A673 (cell line): ENCODE measurements at regions not wholly inside any gene's neighbourhood (a gene's known extent, or its start where the extent isn't known, plus 50 kb on each side); places are given as distances from the start of the nearest gene placed in this dataset.

Source experiments
- BruUV-seq: library from RNA; stranded (reverse); fragments of 400-500 nt; replicated peaks from 2 replicates; lab custom pipeline; 2021; lab: Mats Ljungman, UMichigan
- CTCF ChIA-PET: fragments of 300-600 bp; sonication (Branson Sonifier 250); formaldehyde crosslinking; loops from one replicate; lab custom pipeline; 2022; ENCODE audit warnings: antibody characterized with exemption; lab: Charles Lee
- POLR2A ChIA-PET: fragments of 300-600 bp; sonication (Branson Sonifier 250); formaldehyde crosslinking; loops from one replicate; lab custom pipeline; 2022; ENCODE audit warnings: antibody characterized with exemption; ENCODE audit not compliant: low non-redundant PET; lab: Charles Lee
- DNase-seq: peaks from one replicate; pipeline ENCODE4 v3.0.0-alpha.2; 2015; ENCODE audit warnings: low spot score
- H3K27ac ChIP-seq: fragments of 200-600 bp; sonication (generic); 2 replicates; pipeline ENCODE4 v1.5.1; 2016; ENCODE audit warnings: mixed run types, low read depth, mild to moderate bottlenecking, mixed read lengths, antibody characterized with exemption, low read length; ENCODE audit not compliant: poor library complexity, severe bottlenecking
- H3K27me3 ChIP-seq: fragments of 200-600 bp; sonication (generic); replicated peaks from 2 replicates; pipeline ENCODE4 v1.6.1; 2017; ENCODE audit warnings: mixed run types, low read depth, mild to moderate bottlenecking, mixed read lengths, antibody characterized with exemption, low read length; ENCODE audit not compliant: insufficient read depth, poor library complexity
- H3K36me3 ChIP-seq: fragments of 200-600 bp; sonication (generic); 2 replicates; pipeline ENCODE4 v1.6.1; 2016; ENCODE audit warnings: mixed run types, mild to moderate bottlenecking, mixed read lengths, antibody characterized with exemption, low read length; ENCODE audit not compliant: insufficient read depth, poor library complexity, severe bottlenecking
- H3K4me1 ChIP-seq: fragments of 200-600 bp; sonication (generic); 2 replicates; pipeline ENCODE4 v1.6.1; 2017; ENCODE audit warnings: mixed run types, mild to moderate bottlenecking, mixed read lengths, antibody characterized with exemption, low read length; ENCODE audit not compliant: insufficient read depth, poor library complexity, severe bottlenecking
- H3K4me3 ChIP-seq: fragments of 200-600 bp; sonication (generic); 2 replicates; pipeline ENCODE4 v1.5.1; 2016; ENCODE audit warnings: low read depth, mixed run types, mild to moderate bottlenecking, mixed read lengths, low read length; ENCODE audit not compliant: poor library complexity, severe bottlenecking
- H3K9me3 ChIP-seq: fragments of 200-600 bp; sonication (generic); 2 replicates; pipeline ENCODE4 v1.6.1; 2016; ENCODE audit warnings: mixed run types, low read depth, mild to moderate bottlenecking, mixed read lengths, antibody characterized with exemption, low read length; ENCODE audit not compliant: poor library complexity, severe bottlenecking
- EZH2 ChIP-seq: fragments of 200-600 bp; sonication (generic); IDR thresholded peaks from 2 replicates; pipeline ENCODE4 v1.6.1; 2017; ENCODE audit warnings: borderline replicate concordance, low read depth, mild to moderate bottlenecking, mixed read lengths, antibody characterized with exemption, low read length; ENCODE audit not compliant: poor library complexity, severe bottlenecking
- intact Hi-C: fragments of 100-400 bp; cut with micrococcal nuclease; formaldehyde crosslinking; loops from one replicate; pipeline ENCODE4 v1.10.0; 2022; ENCODE audit not compliant: unreplicated experiment
- TF ChIP-seq, protein P1 (sequence below): fragments of 300-800, 200-600 bp; sonication (generic); conservative IDR thresholded peaks from 2 replicates; pipeline ENCODE4 v1.5.1; 2017; ENCODE audit warnings: low read depth, mild to moderate bottlenecking, antibody characterized with exemption, low read length, moderate library complexity, mixed read lengths

DNA sequence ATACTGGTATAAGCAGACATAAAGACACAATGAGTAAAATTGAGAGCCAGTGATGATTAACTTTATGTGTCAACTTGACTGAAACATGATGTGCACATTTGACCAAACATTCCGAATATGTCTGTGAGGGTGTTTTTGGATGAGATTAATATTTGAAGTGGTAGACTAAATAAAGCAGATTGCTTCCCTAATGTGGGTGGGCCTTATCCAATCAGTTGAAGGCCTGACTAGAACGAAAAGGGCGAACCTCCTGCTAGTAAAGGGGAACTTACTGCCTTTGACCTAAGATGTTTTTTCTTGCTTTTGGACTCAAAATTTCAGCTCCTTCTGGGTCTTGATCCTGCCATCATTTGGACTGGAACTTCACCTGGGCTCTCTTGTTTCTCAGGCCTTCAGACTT, 1387.7 kb upstream of the CDH6 start:
- no peak overlapping the region for H3K27ac ChIP-seq
- no peaks in the 10 kb centered on the region for H3K27me3 ChIP-seq
- CTCF ChIA-PET: no interaction called here
- no peaks in the 10 kb centered on the region for H3K36me3 ChIP-seq
- no peak for DNase-seq
- intact Hi-C loops: no loop called here
- BruUV-seq: no TSS peak
- no peak overlapping the region for H3K4me3 ChIP-seq
- POLR2A ChIA-PET: no interaction called here
- TF ChIP-seq, protein P1, sequence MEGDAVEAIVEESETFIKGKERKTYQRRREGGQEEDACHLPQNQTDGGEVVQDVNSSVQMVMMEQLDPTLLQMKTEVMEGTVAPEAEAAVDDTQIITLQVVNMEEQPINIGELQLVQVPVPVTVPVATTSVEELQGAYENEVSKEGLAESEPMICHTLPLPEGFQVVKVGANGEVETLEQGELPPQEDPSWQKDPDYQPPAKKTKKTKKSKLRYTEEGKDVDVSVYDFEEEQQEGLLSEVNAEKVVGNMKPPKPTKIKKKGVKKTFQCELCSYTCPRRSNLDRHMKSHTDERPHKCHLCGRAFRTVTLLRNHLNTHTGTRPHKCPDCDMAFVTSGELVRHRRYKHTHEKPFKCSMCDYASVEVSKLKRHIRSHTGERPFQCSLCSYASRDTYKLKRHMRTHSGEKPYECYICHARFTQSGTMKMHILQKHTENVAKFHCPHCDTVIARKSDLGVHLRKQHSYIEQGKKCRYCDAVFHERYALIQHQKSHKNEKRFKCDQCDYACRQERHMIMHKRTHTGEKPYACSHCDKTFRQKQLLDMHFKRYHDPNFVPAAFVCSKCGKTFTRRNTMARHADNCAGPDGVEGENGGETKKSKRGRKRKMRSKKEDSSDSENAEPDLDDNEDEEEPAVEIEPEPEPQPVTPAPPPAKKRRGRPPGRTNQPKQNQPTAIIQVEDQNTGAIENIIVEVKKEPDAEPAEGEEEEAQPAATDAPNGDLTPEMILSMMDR: no peak
- no peak for TF ChIP-seq EZH2
- H3K9me3 ChIP-seq: no peaks in the 10 kb centered on the region
- no peaks in the 10 kb centered on the region for H3K4me1 ChIP-seq

GRCh38 chr5:29800752-29801151, 1392.7 kb upstream of the CDH6 start:
- BruUV-seq: no TSS peak
- ChIA-PET POLR2A (interaction anchor here (0.7 kb wide), 1 partner anchor 30 kb away, joined by 3 read pairs; no protein-coding TSS in a partner anchor), CTCF (no interaction called here)
- Histone ChIP-seq H3K9me3 (no peaks in the 10 kb centered on the region), H3K36me3 (no peaks in the 10 kb centered on the region), H3K27ac (no peak overlapping the region), H3K4me3 (no peak overlapping the region), H3K27me3 (no peaks in the 10 kb centered on the region), H3K4me1 (peaks cover 7% of the 10 kb centered on the region)
- no peak for DNase-seq
- intact Hi-C loops: no loop called here
- TF ChIP-seq, protein P1: no peak
- TF ChIP-seq EZH2: no peak

GRCh38 chr5:29796013-29796412, 1397.5 kb upstream of the CDH6 start:
- Histone ChIP-seq H3K4me1 (peaks cover 15% of the 10 kb centered on the region), H3K36me3 (no peaks in the 10 kb centered on the region), H3K27ac (no peak overlapping the region), H3K4me3 (no peak overlapping the region), H3K27me3 (no peaks in the 10 kb centered on the region), H3K9me3 (no peaks in the 10 kb centered on the region)
- TF ChIP-seq, protein P1: no peak
- no peak for TF ChIP-seq EZH2
- ChIA-PET POLR2A (no interaction called here), CTCF (no interaction called here)
- BruUV-seq: no TSS peak
- peak; percentile 40 for DNase-seq
- intact Hi-C loops: no loop called here
